Fibroblast of pulmonary artery (primary cell): ENCODE measurements at regions not wholly inside any gene's neighbourhood (a gene's known extent, or its start where the extent isn't known, plus 50 kb on each side); places are given as distances from the start of the nearest gene placed in this dataset.

Experiments used
- DNase-seq: peaks from one replicate; pipeline ENCODE4 v3.0.0-alpha.2; 2010; ENCODE audit warnings: low read depth
- H3K4me3 ChIP-seq: replicated peaks from 2 replicates; pipeline ENCODE4 v1.5.1; 2011; ENCODE audit warnings: low read depth, mild to moderate bottlenecking, control low read depth, low read length, moderate library complexity
- TF ChIP-seq, protein P1 (sequence below): IDR thresholded peaks from 2 replicates; pipeline ENCODE4 v1.5.1; 2011; ENCODE audit warnings: mild to moderate bottlenecking, control low read depth, low read length, inconsistent platforms; ENCODE audit errors: missing control alignments

DNA sequence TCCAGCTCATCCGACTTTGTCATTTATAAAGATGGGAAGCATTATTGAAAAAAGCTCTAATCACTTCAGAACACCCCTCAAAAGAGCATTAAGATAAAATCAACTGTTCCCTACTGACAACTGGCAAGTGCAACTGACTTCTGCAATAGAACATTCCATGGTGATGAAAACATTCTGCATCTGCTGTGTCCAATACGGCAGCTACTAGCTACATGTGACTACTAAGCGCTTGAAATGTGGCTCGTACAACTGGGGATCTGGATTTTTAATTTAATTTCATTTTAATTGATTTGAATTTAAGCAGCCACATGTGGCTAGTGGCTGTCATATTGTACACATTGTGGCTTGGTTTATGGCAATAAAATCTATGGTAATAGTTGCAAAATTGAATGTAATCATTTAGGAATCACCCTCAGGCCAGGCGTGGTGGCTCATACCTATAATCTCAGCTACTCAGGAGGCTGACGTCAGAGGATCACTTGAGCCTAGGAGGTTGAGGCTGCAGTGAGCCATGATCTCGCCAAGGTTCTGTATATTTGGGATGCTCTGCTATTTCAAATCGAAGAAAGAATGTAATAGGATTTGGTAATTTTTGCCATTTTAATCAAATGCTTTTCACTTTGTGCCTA lies 390.3 kb downstream of the GABRB3 start:
- TF ChIP-seq, protein P1, sequence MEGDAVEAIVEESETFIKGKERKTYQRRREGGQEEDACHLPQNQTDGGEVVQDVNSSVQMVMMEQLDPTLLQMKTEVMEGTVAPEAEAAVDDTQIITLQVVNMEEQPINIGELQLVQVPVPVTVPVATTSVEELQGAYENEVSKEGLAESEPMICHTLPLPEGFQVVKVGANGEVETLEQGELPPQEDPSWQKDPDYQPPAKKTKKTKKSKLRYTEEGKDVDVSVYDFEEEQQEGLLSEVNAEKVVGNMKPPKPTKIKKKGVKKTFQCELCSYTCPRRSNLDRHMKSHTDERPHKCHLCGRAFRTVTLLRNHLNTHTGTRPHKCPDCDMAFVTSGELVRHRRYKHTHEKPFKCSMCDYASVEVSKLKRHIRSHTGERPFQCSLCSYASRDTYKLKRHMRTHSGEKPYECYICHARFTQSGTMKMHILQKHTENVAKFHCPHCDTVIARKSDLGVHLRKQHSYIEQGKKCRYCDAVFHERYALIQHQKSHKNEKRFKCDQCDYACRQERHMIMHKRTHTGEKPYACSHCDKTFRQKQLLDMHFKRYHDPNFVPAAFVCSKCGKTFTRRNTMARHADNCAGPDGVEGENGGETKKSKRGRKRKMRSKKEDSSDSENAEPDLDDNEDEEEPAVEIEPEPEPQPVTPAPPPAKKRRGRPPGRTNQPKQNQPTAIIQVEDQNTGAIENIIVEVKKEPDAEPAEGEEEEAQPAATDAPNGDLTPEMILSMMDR: no peak
- no peak overlapping the region for H3K4me3 ChIP-seq
- DNase-seq: no peak

DNA sequence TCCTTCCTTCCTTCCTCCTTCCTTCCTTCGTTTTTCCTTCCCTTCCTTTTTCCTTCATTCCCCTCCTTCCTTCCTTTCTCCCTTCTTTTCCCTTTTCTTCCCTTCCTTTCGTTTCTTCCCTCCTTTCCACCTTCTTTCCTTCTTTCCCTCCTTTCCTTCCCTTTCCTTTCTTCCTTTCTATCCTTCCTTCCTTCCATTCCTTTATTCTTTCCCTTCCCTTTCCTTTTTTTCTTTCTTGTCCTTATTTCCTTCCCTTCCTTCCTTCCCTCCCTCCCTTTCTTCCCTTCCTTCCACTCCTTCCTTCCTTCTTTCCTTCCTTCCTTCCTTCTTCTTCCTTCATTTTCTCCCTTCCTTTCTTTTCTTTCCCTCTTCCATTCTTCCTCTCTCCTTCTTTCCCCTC lies 394.6 kb downstream of the GABRB3 start:
- TF ChIP-seq, protein P1: no peak
- no peak overlapping the region for H3K4me3 ChIP-seq
- no peak for DNase-seq

DNA sequence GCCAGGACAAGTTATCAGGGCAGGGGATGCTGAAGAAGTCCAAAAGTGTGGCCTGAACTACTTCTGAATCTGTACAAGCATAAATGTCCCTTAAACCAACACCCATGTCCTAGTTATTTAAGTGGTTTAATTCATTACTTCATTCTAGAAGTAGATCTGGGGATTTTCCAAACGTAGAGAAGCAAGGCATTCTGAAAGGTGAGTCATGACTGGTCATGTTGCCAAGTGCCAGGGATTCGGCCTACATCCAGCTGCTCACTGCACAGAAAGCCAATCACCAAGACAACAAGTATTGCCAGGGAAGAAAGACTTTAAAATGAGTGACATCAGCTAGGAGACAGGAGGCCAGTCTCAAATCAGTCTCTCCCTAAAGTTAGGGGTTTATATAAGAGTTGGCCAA lies 396.6 kb downstream of the GABRB3 start:
- no peak for DNase-seq
- TF ChIP-seq, protein P1: no peak

DNA sequence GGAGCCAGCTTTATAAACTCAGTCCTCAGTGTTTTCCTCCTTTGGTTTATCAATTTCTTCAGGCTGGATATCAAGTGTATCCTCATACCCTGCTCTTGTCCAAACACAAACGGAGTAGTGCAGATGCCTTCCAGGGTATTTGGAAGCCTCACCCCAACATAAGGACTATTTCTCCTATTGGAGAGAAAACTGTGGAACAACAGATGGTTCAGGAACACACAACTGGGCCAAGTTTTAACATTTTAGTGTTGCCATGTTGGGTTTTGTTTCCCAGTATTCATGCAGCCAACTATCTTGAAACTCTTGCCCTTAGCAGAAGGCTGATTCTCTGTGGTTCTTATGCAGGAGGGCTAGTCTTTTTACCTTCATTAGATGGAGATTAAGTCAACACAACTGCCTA lies 398.1 kb downstream of the GABRB3 start:
- TF ChIP-seq, protein P1: no peak
- DNase-seq: no peak
- no peak overlapping the region for H3K4me3 ChIP-seq

More for the DNA sequence above, 396.6 kb downstream of the GABRB3 start:
- no peak overlapping the region for H3K4me3 ChIP-seq

GRCh38 chr15:26372706-26373105 lies 400.2 kb downstream of the GABRB3 start:
- no peak overlapping the region for H3K4me3 ChIP-seq
- no peak for DNase-seq
- TF ChIP-seq, protein P1: no peak

DNA sequence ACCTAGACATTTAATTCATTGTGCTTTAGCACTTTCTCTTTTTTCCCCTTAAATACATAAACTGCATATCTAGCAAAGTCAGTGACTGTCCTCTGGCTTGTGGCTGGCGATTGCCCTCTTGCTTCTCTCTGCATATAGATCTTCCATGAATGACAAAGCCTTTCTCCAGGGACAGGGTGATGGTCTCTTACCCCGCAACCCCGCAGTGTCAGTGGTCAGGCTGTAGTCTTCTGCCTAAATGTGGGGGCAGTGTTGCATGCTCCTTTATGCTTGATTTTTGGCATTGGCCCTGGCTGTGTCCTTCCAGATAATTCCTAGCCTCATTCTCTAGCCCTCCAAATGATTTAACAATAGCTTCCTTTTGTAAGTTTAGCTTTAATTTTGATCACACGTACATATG lies 407.8 kb downstream of the GABRB3 start:
- DNase-seq: no peak
- H3K4me3 ChIP-seq: no peak overlapping the region

More for the DNA sequence above, 407.8 kb downstream of the GABRB3 start:
- TF ChIP-seq, protein P1: no peak
